ENCODE measurements at regions not wholly inside any gene's neighbourhood (a gene's known extent, or its start where the extent isn't known, plus 50 kb on each side); places are given as distances from the start of the nearest gene placed in this dataset.

GRCh38 chr18:61651880-61652268, 240.9 kb downstream of the RNF152 start:
- TF ChIP-seq POLR2A (IDR thresholded peaks at IDR 0.05; ENCODE audit: low read depth, low read length) (no peak), TAF1 (IDR thresholded peaks at IDR 0.05; ENCODE audit: low read depth, low read length) (no peak)
